WTC11 (cell line): ENCODE measurements at regions not wholly inside any gene's neighbourhood (a gene's known extent, or its start where the extent isn't known, plus 50 kb on each side); places are given as distances from the start of the nearest gene placed in this dataset.

ENCODE experiments used
- ATAC-seq: fragments of 200-7000 bp; cut with Tn5 transposase; 2 replicates; pipeline ENCODE4 v1.10.0; 2021; ENCODE audit warnings: mild to moderate bottlenecking, moderate library complexity
- CTCF ChIA-PET: fragments of 300-600 bp; sonication (Branson Sonifier 250); formaldehyde crosslinking; loops from one replicate; lab custom pipeline; 2021; ENCODE audit warnings: antibody characterized with exemption; lab: Charles Lee
- POLR2A ChIA-PET: fragments of 350-600 bp; sonication (Branson Sonifier 250); formaldehyde crosslinking; loops from one replicate; lab custom pipeline; 2021; ENCODE audit warnings: antibody characterized with exemption; lab: Charles Lee
- DNase-seq: peaks from one replicate; pipeline ENCODE4 v3.0.0; 2021; ENCODE audit warnings: low spot score
- H3K27ac Mint-ChIP-seq: 2 replicates; pipeline ENCODE4 v1.8.0; 2021; ENCODE audit warnings: mixed read lengths
- H3K27me3 Mint-ChIP-seq: 2 replicates; pipeline ENCODE4 v1.8.0; 2021; ENCODE audit warnings: low read depth, mild to moderate bottlenecking, moderate library complexity, mixed read lengths
- H3K36me3 Mint-ChIP-seq: 2 replicates; pipeline ENCODE4 v1.8.0; 2021; ENCODE audit warnings: mixed read lengths
- H3K4me1 Mint-ChIP-seq: 2 replicates; pipeline ENCODE4 v1.8.0; 2022; ENCODE audit warnings: mixed read lengths
- H3K4me3 Mint-ChIP-seq: 2 replicates; pipeline ENCODE4 v1.8.0; 2021; ENCODE audit warnings: mild to moderate bottlenecking, moderate library complexity, mixed read lengths
- H3K9me3 Mint-ChIP-seq: 2 replicates; pipeline ENCODE4 v1.8.0; 2021; ENCODE audit warnings: mixed read lengths
- CBFB ChIP-seq: sonication (generic); formaldehyde crosslinking; IDR thresholded peaks from 2 replicates; pipeline ENCODE4 v1.8.1; 2022; ENCODE audit warnings: mild to moderate bottlenecking, low read depth, missing genetic modification reagents
- CDX4 ChIP-seq: fragments of 250-450 bp; sonication (Bioruptor Pico); IDR thresholded peaks from 2 replicates; pipeline ENCODE4 v1.9.0; 2021; ENCODE audit warnings: moderate library complexity, mild to moderate bottlenecking, inconsistent platforms, borderline replicate concordance
- HMGXB4 ChIP-seq: sonication (generic); formaldehyde crosslinking; IDR thresholded peaks from 2 replicates; pipeline ENCODE4 v1.8.1; 2023; ENCODE audit warnings: mild to moderate bottlenecking, moderate library complexity, missing genetic modification reagents
- IRF1 ChIP-seq: sonication (generic); formaldehyde crosslinking; IDR thresholded peaks from 2 replicates; pipeline ENCODE4 v1.8.0; 2023; ENCODE audit warnings: missing genetic modification reagents
- NR2C2 ChIP-seq: sonication (generic); formaldehyde crosslinking; IDR thresholded peaks from 2 replicates; pipeline ENCODE4 v1.8.0; 2022; ENCODE audit warnings: mild to moderate bottlenecking, missing genetic modification reagents
- RELA ChIP-seq: sonication (generic); formaldehyde crosslinking; IDR thresholded peaks from 2 replicates; pipeline ENCODE4 v1.8.1; 2022; ENCODE audit warnings: missing genetic modification reagents, mild to moderate bottlenecking, borderline replicate concordance
- RORB ChIP-seq: fragments of 250-450 bp; sonication (Bioruptor Pico); IDR thresholded peaks from 2 replicates; pipeline ENCODE4 v1.9.0; 2021; ENCODE audit warnings: mild to moderate bottlenecking
- SOX15 ChIP-seq: fragments of 250-450 bp; sonication (Bioruptor Pico); IDR thresholded peaks from 2 replicates; pipeline ENCODE4 v1.9.0; 2021; ENCODE audit warnings: mild to moderate bottlenecking
- ZBTB21 ChIP-seq: sonication (generic); formaldehyde crosslinking; IDR thresholded peaks from 2 replicates; pipeline ENCODE4 v1.8.1; 2023; ENCODE audit warnings: mild to moderate bottlenecking, missing genetic modification reagents, borderline replicate concordance
- ZNF263 ChIP-seq: sonication (generic); formaldehyde crosslinking; IDR thresholded peaks from 2 replicates; pipeline ENCODE4 v1.8.1; 2022; ENCODE audit warnings: low read depth, mild to moderate bottlenecking, moderate library complexity, missing genetic modification reagents
- ZNF425 ChIP-seq: fragments of 250-450 bp; sonication (Bioruptor Pico); conservative IDR thresholded peaks from 2 replicates; pipeline ENCODE4 v1.9.0; 2021; ENCODE audit warnings: mild to moderate bottlenecking
- ZNF512 ChIP-seq: sonication (generic); formaldehyde crosslinking; IDR thresholded peaks from 2 replicates; pipeline ENCODE4 v1.8.1; 2022; ENCODE audit warnings: missing genetic modification reagents, borderline replicate concordance
- ZSCAN18 ChIP-seq: fragments of 250-450 bp; sonication (Bioruptor Pico); IDR thresholded peaks from 2 replicates; pipeline ENCODE4 v2.1.2; 2022; ENCODE audit warnings: mild to moderate bottlenecking, moderate library complexity

GRCh38 chr10:130358981-130359650, 222.9 kb downstream of the GLRX3 start (continued):
- TF ChIP-seq ZNF425 (CRISPR knock-in tag) (no peak), ZBTB21 (CRISPR knock-in tag) (no peak), NR2C2 (CRISPR knock-in tag) (no peak), ZSCAN18 (CRISPR knock-in tag) (no peak), CDX4 (no peak), ZNF263 (no peak), CBFB (CRISPR knock-in tag) (no peak)

- ChIA-PET CTCF (no interaction called here), POLR2A (no interaction called here)
- Mint-ChIP-seq H3K36me3 (peaks cover 79% of the 10 kb centered on the region), H3K27me3 (peaks cover 17% of the 10 kb centered on the region), H3K4me1 (no peaks in the 10 kb centered on the region), H3K27ac (no peak overlapping the region), H3K4me3 (no peak overlapping the region), H3K9me3 (peaks cover 82% of the 10 kb centered on the region)
- ATAC-seq, result no peak
- no peak for DNase-seq
- TF ChIP-seq HMGXB4 (CRISPR knock-in tag) (no peak), ZNF512 (CRISPR knock-in tag) (no peak), SOX15 (no peak)
Measured at GRCh38 chr10:130359711-130360110, 223.5 kb downstream of the GLRX3 start.

- Mint-ChIP-seq H3K36me3 (peaks cover 83% of the 10 kb centered on the region), H3K4me3 (no peak overlapping the region), H3K27ac (no peak overlapping the region), H3K4me1 (no peaks in the 10 kb centered on the region), H3K27me3 (peaks cover 15% of the 10 kb centered on the region), H3K9me3 (peaks cover 80% of the 10 kb centered on the region)
- TF ChIP-seq RELA (CRISPR knock-in tag) (no peak), RORB (CRISPR knock-in tag) (no peak), IRF1 (CRISPR knock-in tag) (no peak)
- DNase-seq (no peak), ATAC-seq (no peak)
- ChIA-PET POLR2A (no interaction called here), CTCF (no interaction called here)
Measured at GRCh38 chr10:130360826-130361311, 224.7 kb downstream of the GLRX3 start.
